SU-DHL-6 (cell line): ENCODE measurements at regions not wholly inside any gene's neighbourhood (a gene's known extent, or its start where the extent isn't known, plus 50 kb on each side); places are given as distances from the start of the nearest gene placed in this dataset.

Experiments used
- H2AFZ ChIP-seq: fragments of 200-600 bp; sonication (generic); 2 replicates; pipeline ENCODE4 v1.6.1; 2014; ENCODE audit warnings: low read depth, mild to moderate bottlenecking, moderate library complexity, mixed read lengths, antibody characterized with exemption, low read length; ENCODE audit not compliant: severe bottlenecking
- H3F3A ChIP-seq: fragments of 200-600 bp; shearing (Covaris generic); 2 replicates; pipeline ENCODE4 v1.6.0; 2016; ENCODE audit warnings: antibody characterized with exemption, mild to moderate bottlenecking; ENCODE audit not compliant: insufficient read depth
- H3K27ac ChIP-seq: fragments of 200-600 bp; sonication (generic); 2 replicates; pipeline ENCODE4 v1.5.1; 2016; ENCODE audit warnings: low read depth, mild to moderate bottlenecking, low read length, moderate library complexity, mixed read lengths
- H3K27me3 ChIP-seq: fragments of 200-600 bp; sonication (generic), shearing (Covaris generic); 2 replicates; pipeline ENCODE4 v1.6.0; 2014; ENCODE audit warnings: mild to moderate bottlenecking, low read length
- H3K36me3 ChIP-seq: fragments of 200-600 bp; sonication (generic); 2 replicates; pipeline ENCODE4 v1.6.1; 2014; ENCODE audit warnings: mild to moderate bottlenecking, low read length, mixed read lengths
- H3K4me2 ChIP-seq: fragments of 300-600, 200-600 bp; shearing (Covaris generic), sonication (generic); 2 replicates; pipeline ENCODE4 v1.6.0; 2014; ENCODE audit warnings: low read length, low read depth, mild to moderate bottlenecking; ENCODE audit not compliant: poor library complexity, severe bottlenecking
- H3K4me3 ChIP-seq: fragments of 200-600 bp; sonication (generic); 2 replicates; pipeline ENCODE4 v1.5.1; 2014; ENCODE audit warnings: antibody characterized with exemption, low read length, mild to moderate bottlenecking, mixed read lengths; ENCODE audit not compliant: insufficient read depth, poor library complexity, severe bottlenecking
- H3K79me2 ChIP-seq: fragments of 200-600 bp; sonication (generic); 2 replicates; pipeline ENCODE4 v1.6.1; 2014; ENCODE audit warnings: mild to moderate bottlenecking, low read length, moderate library complexity; ENCODE audit not compliant: insufficient read depth
- H3K9ac ChIP-seq: fragments of 200-600 bp; sonication (generic); 2 replicates; pipeline ENCODE4 v1.7.0; 2014; ENCODE audit warnings: mild to moderate bottlenecking, low read length
- H3K9me2 ChIP-seq: fragments of 200-600 bp; sonication (generic); replicated peaks from 2 replicates; pipeline ENCODE4 v1.6.1; 2014; ENCODE audit warnings: low read length; ENCODE audit not compliant: insufficient read depth
- H3K9me3 ChIP-seq: fragments of 200-600 bp; sonication (generic); 2 replicates; pipeline ENCODE4 v1.6.1; 2014; ENCODE audit warnings: low read length, mixed read lengths; ENCODE audit not compliant: insufficient read depth
- H4K20me1 ChIP-seq: fragments of 200-600 bp; sonication (generic); 2 replicates; pipeline ENCODE4 v1.6.1; 2014; ENCODE audit warnings: low read depth, mild to moderate bottlenecking, antibody characterized with exemption, low read length, moderate library complexity, mixed read lengths
- CTCF ChIP-seq: fragments of 200-600 bp; sonication (generic); IDR thresholded peaks from one replicate; pipeline ENCODE4 v1.5.1; 2017; ENCODE audit warnings: antibody characterized with exemption, mild to moderate bottlenecking, low read length, moderate library complexity; ENCODE audit not compliant: insufficient read depth, poor library complexity, severe bottlenecking
- EZH2phosphoT487 ChIP-seq: fragments of 200-600 bp; sonication (generic), shearing (Covaris generic); conservative IDR thresholded peaks from 2 replicates; pipeline ENCODE4 v1.6.1; 2018; ENCODE audit warnings: mild to moderate bottlenecking, antibody characterized with exemption, low read length, moderate library complexity, mixed read lengths

DNA sequence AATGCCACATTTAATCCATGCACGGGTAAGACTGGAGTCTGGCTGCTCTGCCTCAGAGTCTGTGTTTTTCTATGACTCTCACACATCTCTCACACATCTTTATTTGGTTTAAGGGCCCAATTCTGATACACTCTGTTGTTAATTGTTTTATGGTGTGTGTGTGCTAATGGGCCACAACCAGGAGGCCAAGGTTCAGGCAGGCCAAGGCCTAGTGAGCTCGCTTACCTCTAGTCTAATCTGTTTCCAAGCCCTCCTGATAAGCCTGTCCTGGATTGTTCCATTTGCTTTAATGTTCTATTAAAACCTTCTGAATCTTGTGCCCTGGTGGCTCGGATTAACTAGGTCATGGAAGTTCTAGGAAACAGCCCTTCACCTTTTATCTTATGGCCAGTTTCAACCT, 445.4 kb upstream of the DPH6 start:
- no peaks in the 10 kb centered on the region for H4K20me1 ChIP-seq
- no peaks in the 10 kb centered on the region for H3K9me3 ChIP-seq
- H3K27ac ChIP-seq = no peak overlapping the region
- H3K36me3 ChIP-seq = no peaks in the 10 kb centered on the region
- H3K27me3 ChIP-seq = no peaks in the 10 kb centered on the region
- H3K4me2 ChIP-seq = no peak overlapping the region
- H3K79me2 ChIP-seq = no peaks in the 10 kb centered on the region
- TF ChIP-seq EZH2phosphoT487 = no peak
- TF ChIP-seq CTCF = no peak
- H2AFZ ChIP-seq = no peak overlapping the region
- no peaks in the 10 kb centered on the region for H3K9me2 ChIP-seq
- H3K4me3 ChIP-seq = no peak overlapping the region
- no peak overlapping the region for H3K9ac ChIP-seq
- H3F3A ChIP-seq = no peaks in the 10 kb centered on the region

- no peak overlapping the region for H3K9ac ChIP-seq
- H3K27ac ChIP-seq = no peak overlapping the region
- no peak overlapping the region for H3K4me2 ChIP-seq
- H3K9me2 ChIP-seq = no peaks in the 10 kb centered on the region
- TF ChIP-seq CTCF = no peak
- TF ChIP-seq EZH2phosphoT487 = no peak
- no peak overlapping the region for H2AFZ ChIP-seq
- H3K79me2 ChIP-seq = no peaks in the 10 kb centered on the region
- H3K27me3 ChIP-seq = no peaks in the 10 kb centered on the region
- no peaks in the 10 kb centered on the region for H3F3A ChIP-seq
- H4K20me1 ChIP-seq = no peaks in the 10 kb centered on the region
- H3K4me3 ChIP-seq = no peak overlapping the region
- H3K36me3 ChIP-seq = no peaks in the 10 kb centered on the region
- H3K9me3 ChIP-seq = no peaks in the 10 kb centered on the region
Observed at GRCh38 chr15:35992791-35993190, 446.8 kb upstream of the DPH6 start.

DNA sequence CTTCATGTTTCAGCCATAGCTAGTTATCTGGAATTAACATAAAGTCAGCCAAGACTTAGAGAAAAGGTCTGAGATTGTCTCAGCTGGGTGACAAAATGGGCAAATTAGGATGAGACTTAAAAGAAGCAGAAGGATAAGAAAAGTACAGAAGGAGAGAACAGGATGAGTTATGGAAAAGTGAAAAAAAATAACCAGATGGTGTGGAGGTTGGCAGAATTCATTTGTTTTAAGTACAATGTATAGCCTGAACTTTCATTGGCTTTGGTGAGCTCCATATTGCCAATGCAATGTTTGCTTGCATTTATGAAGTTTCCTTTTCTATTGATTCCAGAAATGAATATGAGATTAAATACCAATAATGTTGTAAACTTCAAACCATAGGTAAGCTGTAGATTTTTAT, 447.2 kb upstream of the DPH6 start:
- Histone ChIP-seq H3K27ac (no peak overlapping the region), H3K27me3 (no peaks in the 10 kb centered on the region), H3K9me3 (no peaks in the 10 kb centered on the region), H4K20me1 (no peaks in the 10 kb centered on the region), H3F3A (no peaks in the 10 kb centered on the region), H2AFZ (no peak overlapping the region), H3K36me3 (no peaks in the 10 kb centered on the region), H3K79me2 (no peaks in the 10 kb centered on the region), H3K9me2 (no peaks in the 10 kb centered on the region), H3K4me3 (no peak overlapping the region), H3K9ac (no peak overlapping the region), H3K4me2 (no peak overlapping the region)
- TF ChIP-seq CTCF = no peak
- TF ChIP-seq EZH2phosphoT487 = no peak

- no peak for TF ChIP-seq CTCF
- TF ChIP-seq EZH2phosphoT487 = no peak
- H3K9me2 ChIP-seq = no peaks in the 10 kb centered on the region
- H3F3A ChIP-seq = no peaks in the 10 kb centered on the region
- H4K20me1 ChIP-seq = no peaks in the 10 kb centered on the region
- no peak overlapping the region for H3K27ac ChIP-seq
- H3K4me2 ChIP-seq = no peak overlapping the region
- no peaks in the 10 kb centered on the region for H3K79me2 ChIP-seq
- no peak overlapping the region for H2AFZ ChIP-seq
- H3K9ac ChIP-seq = no peak overlapping the region
- H3K36me3 ChIP-seq = no peaks in the 10 kb centered on the region
- H3K9me3 ChIP-seq = no peaks in the 10 kb centered on the region
- H3K27me3 ChIP-seq = no peaks in the 10 kb centered on the region
- no peak overlapping the region for H3K4me3 ChIP-seq
Observed at GRCh38 chr15:35994876-35995275, 448.9 kb upstream of the DPH6 start.
